ENCODE measurements at regions not wholly inside any gene's neighbourhood (a gene's known extent, or its start where the extent isn't known, plus 50 kb on each side); places are given as distances from the start of the nearest gene placed in this dataset.
A peak's percentile ranks its signal among the peaks of the same experiment; 100 is the strongest.
"Not testable (repeated sequence)": the region's sequence is repeated elsewhere in the genome, so short reads cannot be mapped to it uniquely, and the experiment has no call there.

DNA sequence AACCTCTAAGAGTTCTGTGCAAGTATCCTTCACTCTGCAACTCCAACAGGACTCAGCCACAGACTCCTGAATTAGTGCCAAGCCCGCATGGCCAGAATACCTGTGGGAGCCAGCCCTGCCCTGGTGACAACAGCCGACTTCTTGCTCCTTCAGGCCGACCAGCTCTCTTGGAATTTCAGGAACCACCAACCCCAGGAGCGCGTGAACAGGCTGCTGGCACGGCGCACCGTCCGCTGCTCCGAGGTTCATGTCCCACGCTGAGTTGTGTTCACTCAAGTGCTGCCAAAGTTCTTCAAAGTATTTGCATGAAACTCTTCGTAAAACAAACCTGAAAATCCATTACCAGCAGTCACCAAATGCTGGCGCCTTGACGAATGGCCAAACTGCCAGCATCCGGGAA, 232.8 kb downstream of the NR2F1-AS1 start:
- no peak for TF ChIP-seq CTCF (IDR thresholded peaks at IDR 0.05; ENCODE audit: low read depth, low read length)
- peak; percentile 82 for DNase-seq (ENCODE audit: low read depth, low spot score)
- in situ Hi-C loops (cut with HindIII; ENCODE audit: low sequenced_read_pairs): no loop called here
- H3K4me3 ChIP-seq (ENCODE audit: low read depth, low read length): no peak overlapping the region

DNA sequence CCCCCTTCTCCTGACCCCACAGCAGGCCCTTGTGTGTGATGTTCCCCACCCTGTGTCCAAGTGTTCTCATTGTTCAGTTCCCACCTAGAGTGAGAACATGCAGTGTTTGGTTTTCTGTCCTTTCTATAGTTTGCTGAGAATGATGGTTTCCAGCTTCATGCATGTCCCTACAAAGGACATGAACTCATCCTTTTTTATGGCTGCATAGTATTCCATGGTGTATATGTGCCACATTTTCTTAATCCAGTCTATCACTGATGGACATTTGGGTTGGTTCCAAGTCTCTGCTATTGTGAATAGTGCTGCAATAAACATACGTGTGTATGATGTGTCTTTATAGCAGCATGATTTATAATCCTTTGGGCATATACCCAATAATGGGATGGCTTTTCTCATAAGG, 234.2 kb downstream of the NR2F1-AS1 start:
- H3K4me3 ChIP-seq (ENCODE audit: low read depth, low read length); DNase-seq (ENCODE audit: low read depth, low spot score); in situ Hi-C loops (cut with HindIII; ENCODE audit: low sequenced_read_pairs): not testable (repeated sequence)

GRCh38 chr5:93346301-93346700, 234.7 kb downstream of the NR2F1-AS1 start:
- TF ChIP-seq CTCF (IDR thresholded peaks at IDR 0.05; ENCODE audit: low read depth, low read length): no peak
- DNase-seq (ENCODE audit: low read depth, low spot score): no peak
- H3K4me3 ChIP-seq (ENCODE audit: low read depth, low read length): no peak overlapping the region
- in situ Hi-C loops (cut with HindIII; ENCODE audit: low sequenced_read_pairs): no loop called here

DNA sequence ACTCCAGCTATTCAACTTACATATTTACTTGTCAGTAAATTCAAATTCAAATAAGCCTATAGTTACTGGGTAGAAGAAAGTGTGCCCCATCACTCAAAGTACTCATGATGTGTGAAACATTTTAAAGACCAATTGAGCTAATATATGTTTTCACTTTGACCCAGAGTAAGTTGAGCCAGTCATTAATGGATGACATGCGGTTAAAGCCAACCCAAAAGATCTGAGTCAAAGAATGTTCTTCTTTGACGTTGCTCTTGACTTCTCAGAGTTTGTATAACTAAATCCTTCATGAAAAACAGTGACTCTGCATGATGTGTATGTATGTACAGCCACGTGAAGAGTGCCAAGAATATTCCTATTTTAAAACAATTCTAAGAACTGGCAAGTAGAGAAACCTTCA, 237.4 kb downstream of the NR2F1-AS1 start:
- in situ Hi-C loops (cut with HindIII; ENCODE audit: low sequenced_read_pairs): no loop called here
- no peak for TF ChIP-seq CTCF (IDR thresholded peaks at IDR 0.05; ENCODE audit: low read depth, low read length)
- peak; percentile 23 for DNase-seq (ENCODE audit: low read depth, low spot score)
- H3K4me3 ChIP-seq (ENCODE audit: low read depth, low read length): no peak overlapping the region

DNA sequence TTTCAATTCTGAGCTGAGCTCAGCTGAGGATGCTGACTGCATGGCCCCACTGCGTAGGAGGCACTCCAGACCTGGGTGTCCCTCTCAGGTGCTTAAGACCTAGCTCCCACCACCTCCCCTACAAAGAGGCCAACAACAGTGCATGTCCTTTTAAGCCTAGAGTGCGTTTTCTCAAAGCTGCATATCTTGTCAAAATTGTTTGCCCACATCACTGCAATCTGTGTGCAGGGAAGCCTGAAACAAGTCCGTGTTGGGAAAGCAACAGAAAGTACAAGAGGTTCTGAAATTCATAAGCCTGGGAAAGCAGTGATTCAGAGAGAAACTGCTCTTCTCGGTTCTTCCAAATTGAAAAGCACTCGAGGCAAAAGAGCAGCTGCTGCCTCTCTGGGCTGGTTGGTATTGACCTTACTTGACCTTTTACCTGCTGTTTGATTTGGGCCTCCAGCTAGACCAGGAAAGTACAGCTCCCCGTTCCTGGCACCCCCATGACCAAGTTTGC, 238.4 kb downstream of the NR2F1-AS1 start:
- TF ChIP-seq CTCF (IDR thresholded peaks at IDR 0.05; ENCODE audit: low read depth, low read length): no peak
- no peak overlapping the region for H3K4me3 ChIP-seq (ENCODE audit: low read depth, low read length)
- DNase-seq (ENCODE audit: low read depth, low spot score): no peak
- in situ Hi-C loops (cut with HindIII; ENCODE audit: low sequenced_read_pairs): no loop called here

DNA sequence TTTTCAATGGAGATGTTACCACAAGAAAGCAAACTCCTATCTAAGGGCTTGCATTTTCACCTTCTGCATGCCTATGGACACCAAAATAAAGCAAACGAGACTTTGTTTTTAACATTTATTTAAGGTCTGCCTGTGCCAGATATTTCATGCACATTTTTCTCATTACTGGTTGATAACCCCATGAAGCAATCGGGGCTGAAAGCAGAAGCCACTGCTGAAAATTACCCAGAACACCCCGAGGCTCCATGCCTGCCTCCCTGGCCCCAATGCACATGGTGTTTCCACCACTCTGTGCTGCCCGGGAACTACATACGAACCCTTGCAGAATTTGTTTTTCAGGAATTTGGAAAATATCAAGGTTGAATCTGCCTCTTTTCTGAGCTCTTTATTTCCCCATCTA, 240.1 kb downstream of the NR2F1-AS1 start:
- H3K4me3 ChIP-seq (ENCODE audit: low read depth, low read length): no peak overlapping the region
- in situ Hi-C loops (cut with HindIII; ENCODE audit: low sequenced_read_pairs): no loop called here
- no peak for DNase-seq (ENCODE audit: low read depth, low spot score)
- no peak for TF ChIP-seq CTCF (IDR thresholded peaks at IDR 0.05; ENCODE audit: low read depth, low read length)

DNA sequence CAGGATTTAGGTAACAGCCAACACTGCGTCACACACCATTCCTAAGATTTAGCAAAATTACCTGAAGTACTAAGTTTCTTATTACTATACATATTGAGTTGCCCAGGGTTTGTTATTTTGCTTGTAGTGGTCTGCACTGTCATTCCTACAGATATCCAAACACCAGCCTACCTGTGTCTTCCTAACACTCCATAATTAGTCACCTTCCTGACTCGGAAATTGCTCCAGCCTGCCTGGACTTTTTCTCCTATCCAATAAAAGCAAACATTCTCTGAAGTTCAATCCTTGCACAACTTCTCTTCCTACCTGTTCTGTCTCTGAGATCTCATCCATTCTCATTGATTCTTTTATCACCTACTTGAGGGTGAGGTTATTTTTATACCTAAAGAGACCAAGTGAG, 243.9 kb downstream of the NR2F1-AS1 start:
- no peak for DNase-seq (ENCODE audit: low read depth, low spot score)
- TF ChIP-seq CTCF (IDR thresholded peaks at IDR 0.05; ENCODE audit: low read depth, low read length): no peak
- in situ Hi-C loops (cut with HindIII; ENCODE audit: low sequenced_read_pairs): no loop called here
- H3K4me3 ChIP-seq (ENCODE audit: low read depth, low read length): no peak overlapping the region
